Type B pancreatic cell (in vitro differentiated cells): ENCODE measurements at regions not wholly inside any gene's neighbourhood (a gene's known extent, or its start where the extent isn't known, plus 50 kb on each side); places are given as distances from the start of the nearest gene placed in this dataset.

Source experiments
- DNase-seq: peaks from one replicate; pipeline ENCODE4 v3.0.0; 2021; ENCODE audit warnings: mixed read lengths; ENCODE audit not compliant: unreplicated experiment; ENCODE audit errors: extremely low spot score
- H3K27ac Mint-ChIP-seq: 2 replicates; pipeline ENCODE4 v1.8.0; 2021; ENCODE audit warnings: mild to moderate bottlenecking, mixed read lengths
- H3K27me3 Mint-ChIP-seq: 2 replicates; pipeline ENCODE4 v1.8.0; 2021; ENCODE audit warnings: mixed read lengths
- H3K36me3 Mint-ChIP-seq: 2 replicates; pipeline ENCODE4 v1.8.0; 2021; ENCODE audit warnings: mixed read lengths
- H3K4me1 Mint-ChIP-seq: one replicate; pipeline ENCODE4 v1.8.0; 2021; ENCODE audit warnings: mixed read lengths; ENCODE audit not compliant: unreplicated experiment
- H3K4me3 Mint-ChIP-seq: 2 replicates; pipeline ENCODE4 v1.8.0; 2021; ENCODE audit warnings: mild to moderate bottlenecking, mixed read lengths
- H3K9me3 Mint-ChIP-seq: 2 replicates; pipeline ENCODE4 v1.8.0; 2021; ENCODE audit warnings: mixed read lengths
- CTCF ChIP-seq: fragments of 200-600 bp; sonication (generic); conservative IDR thresholded peaks from 2 replicates; pipeline ENCODE4 v1.5.0; 2021; ENCODE audit warnings: antibody characterized with exemption, mild to moderate bottlenecking

GRCh38 chr4:71243091-71243833, 95.6 kb upstream of the SLC4A4 start:
- TF ChIP-seq CTCF: no peak
- H3K9me3 Mint-ChIP-seq: no peaks in the 10 kb centered on the region
- H3K27ac Mint-ChIP-seq: no peak overlapping the region
- H3K27me3 Mint-ChIP-seq: no peaks in the 10 kb centered on the region
- peaks cover 8% of the 10 kb centered on the region for H3K4me1 Mint-ChIP-seq
- DNase-seq: no peak
- no peak overlapping the region for H3K4me3 Mint-ChIP-seq
- H3K36me3 Mint-ChIP-seq: no peaks in the 10 kb centered on the region

DNA sequence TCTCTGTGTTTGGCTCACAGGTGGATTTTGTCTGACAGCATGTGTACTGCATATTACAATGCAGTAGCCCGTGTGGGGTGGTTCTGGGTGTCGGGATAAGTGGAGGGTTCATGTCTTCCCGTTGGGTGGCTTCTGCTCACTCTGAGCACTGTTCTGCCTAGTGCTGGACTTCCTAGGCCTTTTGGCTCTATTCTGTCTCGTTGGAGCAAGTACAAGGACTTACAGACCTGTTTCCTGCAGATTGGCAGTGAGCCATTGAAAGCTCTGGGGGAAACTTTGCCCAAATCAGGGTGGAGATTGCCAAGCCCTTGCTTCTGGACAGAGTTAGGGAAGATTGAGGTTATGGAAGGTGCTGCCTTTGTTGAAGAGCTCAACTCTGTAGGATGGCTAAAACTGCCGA, 91.1 kb upstream of the SLC4A4 start:
- Mint-ChIP-seq H3K4me3 (no peak overlapping the region), H3K9me3 (no peaks in the 10 kb centered on the region), H3K36me3 (no peaks in the 10 kb centered on the region), H3K4me1 (peaks cover 6% of the 10 kb centered on the region), H3K27ac (no peak overlapping the region), H3K27me3 (no peaks in the 10 kb centered on the region)
- DNase-seq: no peak
- no peak for TF ChIP-seq CTCF

DNA sequence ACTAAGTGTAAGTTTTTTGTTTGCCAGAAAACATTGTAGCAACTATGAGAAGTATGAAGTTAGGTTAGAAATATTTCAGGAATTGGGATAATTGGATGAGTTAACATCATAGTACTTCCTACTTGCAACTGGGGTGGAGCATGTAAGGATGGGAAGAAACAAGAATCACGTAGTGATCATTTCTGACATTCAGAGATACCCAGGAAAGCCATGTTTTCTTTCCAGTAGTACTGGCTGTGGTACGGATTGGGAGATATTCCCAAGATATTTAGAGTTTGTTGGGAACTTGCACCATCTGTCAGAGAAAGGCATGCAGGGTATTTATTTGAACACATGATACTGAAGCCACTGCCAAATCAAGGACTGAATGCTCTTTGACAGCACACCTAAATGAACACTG, 87.6 kb upstream of the SLC4A4 start:
- DNase-seq: no peak
- no peaks in the 10 kb centered on the region for H3K27me3 Mint-ChIP-seq
- H3K27ac Mint-ChIP-seq: no peak overlapping the region
- no peak for TF ChIP-seq CTCF
- H3K36me3 Mint-ChIP-seq: no peaks in the 10 kb centered on the region
- peaks cover 10% of the 10 kb centered on the region for H3K4me1 Mint-ChIP-seq
- no peaks in the 10 kb centered on the region for H3K9me3 Mint-ChIP-seq
- no peak overlapping the region for H3K4me3 Mint-ChIP-seq

GRCh38 chr4:71253545-71253944, 85.3 kb upstream of the SLC4A4 start:
- no peak for DNase-seq
- TF ChIP-seq CTCF: no peak
- H3K4me1 Mint-ChIP-seq: peaks cover 10% of the 10 kb centered on the region
- H3K4me3 Mint-ChIP-seq: no peak overlapping the region
- H3K27me3 Mint-ChIP-seq: no peaks in the 10 kb centered on the region
- H3K9me3 Mint-ChIP-seq: no peaks in the 10 kb centered on the region
- H3K27ac Mint-ChIP-seq: no peak overlapping the region
- no peaks in the 10 kb centered on the region for H3K36me3 Mint-ChIP-seq

DNA sequence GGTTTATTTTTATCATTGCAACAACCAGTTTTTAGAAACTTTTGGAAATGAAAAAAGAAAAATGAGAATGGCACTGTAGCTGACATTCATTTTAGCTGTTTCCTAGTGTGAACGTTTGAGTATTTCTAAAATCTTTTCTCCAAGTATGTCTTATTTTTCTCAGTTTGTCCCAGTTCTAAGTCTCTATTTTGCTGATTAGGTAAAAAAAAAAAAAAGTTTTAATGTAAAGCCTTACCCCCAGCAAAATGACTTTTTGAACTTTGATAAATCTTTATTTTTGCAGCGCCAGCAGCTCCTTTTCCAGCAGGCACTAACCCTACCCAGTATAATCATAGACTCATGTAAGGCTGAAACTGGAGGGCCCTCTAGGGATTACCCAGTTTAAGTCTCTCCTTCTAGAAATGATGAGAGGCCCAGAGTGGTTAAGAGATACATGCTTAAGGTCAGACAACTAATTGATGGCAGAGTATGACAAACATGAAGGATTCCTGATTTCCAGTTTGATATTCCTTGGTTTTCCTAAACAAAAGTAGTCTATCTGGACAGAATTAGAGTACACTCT, 84.3 kb upstream of the SLC4A4 start:
- Mint-ChIP-seq H3K36me3 (no peaks in the 10 kb centered on the region), H3K9me3 (no peaks in the 10 kb centered on the region), H3K4me1 (peaks cover 10% of the 10 kb centered on the region), H3K27me3 (no peaks in the 10 kb centered on the region), H3K4me3 (no peak overlapping the region), H3K27ac (no peak overlapping the region)
- TF ChIP-seq CTCF: no peak
- DNase-seq: no peak
